ENCODE measurements at regions not wholly inside any gene's neighbourhood (a gene's known extent, or its start where the extent isn't known, plus 50 kb on each side); places are given as distances from the start of the nearest gene placed in this dataset.

DNA sequence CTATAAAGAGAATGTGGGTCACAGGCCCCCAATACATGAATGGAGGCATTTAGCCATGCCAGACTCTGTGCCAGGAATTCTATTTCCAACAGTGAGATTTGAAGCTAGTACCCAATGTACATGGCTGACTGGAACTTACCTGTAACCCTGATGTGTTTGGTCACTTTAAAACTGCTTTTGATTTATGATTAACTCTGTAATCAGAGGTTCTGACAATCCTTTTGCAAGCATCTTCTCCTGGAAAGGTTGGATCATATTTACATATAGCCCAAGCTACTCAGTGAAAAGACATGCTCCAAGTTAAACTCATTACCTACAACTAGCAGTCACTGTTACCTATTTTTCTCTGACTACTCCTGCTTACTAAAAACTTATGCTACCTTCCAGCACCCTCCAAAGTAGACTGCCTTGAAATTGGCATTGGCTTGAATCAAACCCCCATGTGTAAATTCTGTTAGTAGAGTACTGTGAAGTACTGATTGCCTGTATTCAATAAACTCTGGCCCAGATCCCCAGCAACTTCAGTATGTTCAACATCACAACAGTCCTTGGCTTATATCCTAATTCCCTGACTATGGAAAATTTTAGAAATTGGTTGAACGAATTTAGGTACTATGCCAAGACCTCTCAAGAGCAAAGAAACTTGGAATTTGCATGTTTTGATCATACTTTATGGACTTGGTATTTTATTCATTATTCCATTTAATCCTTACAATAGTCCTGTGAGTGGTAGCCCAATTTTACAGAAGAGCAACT lies 665.6 kb upstream of the NECTIN3 start:
- no peak for TF ChIP-seq FOXA1 (IDR thresholded peaks at IDR 0.05)
- TF ChIP-seq FOXM1 (IDR thresholded peaks at IDR 0.05; ENCODE audit: borderline replicate concordance) = no peak
- TF ChIP-seq L3MBTL2 (conservative IDR thresholded peaks at IDR 0.05) = no peak
- TF ChIP-seq ELF4 (IDR thresholded peaks at IDR 0.05) = no peak
- TF ChIP-seq, protein P1, sequence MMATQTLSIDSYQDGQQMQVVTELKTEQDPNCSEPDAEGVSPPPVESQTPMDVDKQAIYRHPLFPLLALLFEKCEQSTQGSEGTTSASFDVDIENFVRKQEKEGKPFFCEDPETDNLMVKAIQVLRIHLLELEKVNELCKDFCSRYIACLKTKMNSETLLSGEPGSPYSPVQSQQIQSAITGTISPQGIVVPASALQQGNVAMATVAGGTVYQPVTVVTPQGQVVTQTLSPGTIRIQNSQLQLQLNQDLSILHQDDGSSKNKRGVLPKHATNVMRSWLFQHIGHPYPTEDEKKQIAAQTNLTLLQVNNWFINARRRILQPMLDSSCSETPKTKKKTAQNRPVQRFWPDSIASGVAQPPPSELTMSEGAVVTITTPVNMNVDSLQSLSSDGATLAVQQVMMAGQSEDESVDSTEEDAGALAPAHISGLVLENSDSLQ (IDR thresholded peaks at IDR 0.05) = no peak

All from HEK293T (cell line).